GM23248 (cell line): ENCODE measurements at regions not wholly inside any gene's neighbourhood (a gene's known extent, or its start where the extent isn't known, plus 50 kb on each side); places are given as distances from the start of the nearest gene placed in this dataset.

Experiments
- DNase-seq: peaks from one replicate; pipeline ENCODE4 v3.0.0-alpha.2; 2015
- H2AFZ ChIP-seq: fragments of 200-600 bp; sonication (generic); 2 replicates; pipeline ENCODE4 v1.6.1; 2016; ENCODE audit warnings: antibody characterized with exemption
- H3F3A ChIP-seq: fragments of 200-600 bp; sonication (generic); 2 replicates; pipeline ENCODE4 v1.6.1; 2016; ENCODE audit warnings: mild to moderate bottlenecking, antibody characterized with exemption, mixed run types; ENCODE audit not compliant: insufficient read depth
- H3K27ac ChIP-seq: fragments of 200-600 bp; sonication (generic); 2 replicates; pipeline ENCODE4 v1.5.1; 2016; ENCODE audit warnings: mild to moderate bottlenecking
- H3K27me3 ChIP-seq: fragments of 200-600 bp; sonication (generic); replicated peaks from 2 replicates; pipeline ENCODE4 v1.6.1; 2016; ENCODE audit warnings: mild to moderate bottlenecking; ENCODE audit not compliant: insufficient read depth
- H3K36me3 ChIP-seq: fragments of 200-600 bp; sonication (generic); 2 replicates; pipeline ENCODE4 v1.6.1; 2016; ENCODE audit warnings: low read depth, mild to moderate bottlenecking
- H3K4me1 ChIP-seq: fragments of 200-600 bp; sonication (generic); 2 replicates; pipeline ENCODE4 v1.6.1; 2016; ENCODE audit warnings: mild to moderate bottlenecking; ENCODE audit not compliant: insufficient read depth
- H3K4me2 ChIP-seq: fragments of 200-600 bp; sonication (generic); one replicate; pipeline ENCODE4 v1.6.1; 2016; ENCODE audit warnings: mild to moderate bottlenecking; ENCODE audit not compliant: unreplicated experiment
- H3K4me3 ChIP-seq: fragments of 200-600 bp; sonication (generic); 2 replicates; pipeline ENCODE4 v1.5.1; 2016; ENCODE audit warnings: mild to moderate bottlenecking
- H3K79me2 ChIP-seq: fragments of 200-600 bp; sonication (generic); 2 replicates; pipeline ENCODE4 v1.6.1; 2016; ENCODE audit warnings: mild to moderate bottlenecking; ENCODE audit not compliant: insufficient read depth
- H3K9ac ChIP-seq: fragments of 200-600 bp; sonication (generic); 2 replicates; pipeline ENCODE4 v1.6.1; 2016; ENCODE audit warnings: mild to moderate bottlenecking
- H3K9me2 ChIP-seq: fragments of 200-600 bp; sonication (generic); 2 replicates; pipeline ENCODE4 v1.6.1; 2016; ENCODE audit warnings: mixed run types, mild to moderate bottlenecking, moderate library complexity; ENCODE audit not compliant: insufficient read depth
- H3K9me3 ChIP-seq: fragments of 200-600 bp; sonication (generic); one replicate; pipeline ENCODE4 v1.6.1; 2017; ENCODE audit warnings: low read depth
- H4K20me1 ChIP-seq: fragments of 200-600 bp; sonication (generic); 2 replicates; pipeline ENCODE4 v1.6.0; 2016; ENCODE audit not compliant: insufficient read depth
- EZH2 ChIP-seq: fragments of 200-600 bp; sonication (generic); IDR thresholded peaks from 2 replicates; pipeline ENCODE4 v1.6.1; 2018; ENCODE audit warnings: antibody characterized with exemption, mild to moderate bottlenecking; ENCODE audit not compliant: insufficient read depth, poor library complexity, severe bottlenecking
- EZH2phosphoT487 ChIP-seq: fragments of 200-600 bp; sonication (generic); IDR thresholded peaks from 2 replicates; pipeline ENCODE4 v1.6.1; 2018; ENCODE audit warnings: antibody characterized with exemption, moderate library complexity, mild to moderate bottlenecking, low read depth; ENCODE audit not compliant: insufficient read depth
- WGBS, 2 experiments: methylation state at CpG; one replicate each; pipeline ENCODE4 v1.1.6; 2015 to 2017; ENCODE audit warnings: low lambda C conversion rate in 2 of 2, low coverage in 1 of 2; ENCODE audit errors: missing lambda C conversion rate in 2 of 2; 5-methylcytosine and 5-hydroxymethylcytosine counted together
- in situ Hi-C: fragments of 300-500 bp; cut with MboI; formaldehyde crosslinking; loops from 2 replicates; pipeline ENCODE4 v1.15.0; 2020

GRCh38 chr16:73129455-73129854, 81.5 kb upstream of the ZFHX3 start:
- peaks cover 15% of the 10 kb centered on the region for H3K4me1 ChIP-seq
- 88% methylated on average over 13 of the region's 13 CpGs for WGBS, 2 experiments

DNA sequence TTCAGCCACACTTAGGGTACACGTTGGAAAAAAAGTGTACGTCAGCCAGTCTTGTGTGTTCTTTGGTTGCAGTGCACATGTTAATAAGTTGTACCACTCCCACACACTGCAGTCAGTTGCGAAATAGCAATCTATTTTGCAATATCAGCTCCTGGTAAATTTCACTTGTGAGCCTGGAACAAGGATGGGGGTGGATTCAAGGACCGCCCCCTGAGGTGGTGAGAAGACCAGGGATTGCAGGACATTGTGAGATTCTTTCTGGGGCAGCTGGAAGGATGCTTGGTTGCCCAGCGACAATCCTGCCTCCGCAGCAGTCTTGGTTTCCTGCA, 78.6 kb upstream of the ZFHX3 start:
- peak overlapping the region; percentile 5 for H3K4me2 ChIP-seq
- H3K36me3 ChIP-seq: no peaks in the 10 kb centered on the region
- H3K79me2 ChIP-seq: no peaks in the 10 kb centered on the region
- H3K9me3 ChIP-seq: no peaks in the 10 kb centered on the region
- no peaks in the 10 kb centered on the region for H4K20me1 ChIP-seq
- no peak overlapping the region for H3K4me3 ChIP-seq
- in situ Hi-C loops: no loop called here
- H3F3A ChIP-seq: peaks cover 19% of the 10 kb centered on the region
- H3K4me1 ChIP-seq: peaks cover 15% of the 10 kb centered on the region
- no peak overlapping the region for H2AFZ ChIP-seq
- no peak overlapping the region for H3K9ac ChIP-seq
- peak; percentile 85 for DNase-seq
- no peaks in the 10 kb centered on the region for H3K27me3 ChIP-seq
- peak overlapping the region; percentile 74 for H3K27ac ChIP-seq
- WGBS, 2 experiments: 5 to 7% methylated on average over 6 of the region's 6 CpGs
- TF ChIP-seq EZH2 (no peak), EZH2phosphoT487 (no peak)
- no peaks in the 10 kb centered on the region for H3K9me2 ChIP-seq

More at GRCh38 chr16:73129455-73129854, 81.5 kb upstream of the ZFHX3 start:
- H4K20me1 ChIP-seq: no peaks in the 10 kb centered on the region
- peaks cover 19% of the 10 kb centered on the region for H3F3A ChIP-seq
- no peaks in the 10 kb centered on the region for H3K9me3 ChIP-seq
- TF ChIP-seq EZH2: no peak
- TF ChIP-seq EZH2phosphoT487: no peak
- H2AFZ ChIP-seq: no peak overlapping the region
- no peak overlapping the region for H3K9ac ChIP-seq
- H3K4me3 ChIP-seq: no peak overlapping the region
- in situ Hi-C loops: no loop called here
- H3K27ac ChIP-seq: no peak overlapping the region
- H3K4me2 ChIP-seq: no peak overlapping the region
- no peaks in the 10 kb centered on the region; the same call in 1 of the 2 replicates for H3K27me3 ChIP-seq
- no peaks in the 10 kb centered on the region for H3K36me3 ChIP-seq
- H3K9me2 ChIP-seq: no peaks in the 10 kb centered on the region
- no peaks in the 10 kb centered on the region for H3K79me2 ChIP-seq
- DNase-seq: no peak

DNA sequence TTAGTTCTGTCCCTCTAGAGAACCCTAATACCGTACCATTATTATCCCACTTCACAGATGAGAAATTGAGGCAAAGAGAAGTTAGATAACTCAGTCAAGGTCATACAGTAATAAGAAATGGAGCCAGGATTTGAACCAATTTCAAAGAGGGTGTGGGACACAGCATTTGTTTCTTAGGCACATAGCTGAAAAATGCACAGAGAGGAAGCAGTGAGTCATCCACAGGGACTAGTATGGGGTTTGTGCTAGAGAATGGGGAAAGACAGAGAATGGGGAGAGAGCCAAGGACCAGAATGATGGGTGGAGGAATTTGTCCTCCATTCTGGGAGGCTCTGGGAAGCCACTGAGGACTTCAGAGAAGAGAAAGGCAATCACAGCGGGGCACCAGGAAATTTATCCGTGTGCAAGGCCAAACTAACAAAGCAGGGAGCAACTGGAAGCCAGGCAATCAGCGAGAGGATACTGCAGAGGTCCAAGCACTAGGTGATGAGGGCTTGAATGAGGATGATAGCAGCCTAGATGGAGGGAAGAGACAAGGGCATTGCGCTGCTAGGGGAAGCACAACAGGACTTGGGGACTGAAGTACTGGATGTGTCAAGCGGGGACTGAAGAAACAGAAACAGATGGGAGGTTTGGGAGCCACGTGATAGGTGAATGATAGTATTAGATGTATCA, 78.1 kb upstream of the ZFHX3 start:
- no peaks in the 10 kb centered on the region for H3K79me2 ChIP-seq
- no peak overlapping the region for H3K4me3 ChIP-seq
- H3K9me3 ChIP-seq: no peaks in the 10 kb centered on the region
- H3K4me2 ChIP-seq: peak overlapping the region; percentile 20
- no peaks in the 10 kb centered on the region for H3K27me3 ChIP-seq
- peak overlapping the region; percentile 74 for H3K27ac ChIP-seq
- WGBS, 2 experiments: 53 to 55% methylated on average over 7 of the region's 7 CpGs
- peak; percentile 87 for DNase-seq
- H3K9ac ChIP-seq: peak overlapping the region; percentile 49; the same call in 1 of the 2 replicates
- H2AFZ ChIP-seq: 0 out of 2 replicates have a peak overlapping the region, but pooled peaks have one; percentile 15
- H3K36me3 ChIP-seq: no peaks in the 10 kb centered on the region
- peaks cover 19% of the 10 kb centered on the region for H3F3A ChIP-seq
- TF ChIP-seq EZH2 (no peak), EZH2phosphoT487 (no peak)
- in situ Hi-C loops: no loop called here
- H4K20me1 ChIP-seq: no peaks in the 10 kb centered on the region
- H3K4me1 ChIP-seq: peaks cover 15% of the 10 kb centered on the region
- no peaks in the 10 kb centered on the region for H3K9me2 ChIP-seq

- H3K36me3 ChIP-seq: no peaks in the 10 kb centered on the region
- no peak overlapping the region for H3K4me2 ChIP-seq
- H3K9me3 ChIP-seq: no peaks in the 10 kb centered on the region
- in situ Hi-C loops: no loop called here
- 89 to 90% methylated on average over 4 of the region's 4 CpGs for WGBS, 2 experiments
- H3K27me3 ChIP-seq: no peaks in the 10 kb centered on the region
- DNase-seq: no peak
- no peak overlapping the region for H3K9ac ChIP-seq
- H3K9me2 ChIP-seq: no peaks in the 10 kb centered on the region
- H4K20me1 ChIP-seq: no peaks in the 10 kb centered on the region
- TF ChIP-seq EZH2 (no peak), EZH2phosphoT487 (no peak)
- H3F3A ChIP-seq: peaks cover 19% of the 10 kb centered on the region
- no peaks in the 10 kb centered on the region for H3K79me2 ChIP-seq
- peaks cover 15% of the 10 kb centered on the region for H3K4me1 ChIP-seq
- no peak overlapping the region for H2AFZ ChIP-seq
- H3K27ac ChIP-seq: no peak overlapping the region
- no peak overlapping the region for H3K4me3 ChIP-seq
Measured at GRCh38 chr16:73124665-73125375, 76.9 kb upstream of the ZFHX3 start.
